A673 (cell line): ENCODE measurements at regions not wholly inside any gene's neighbourhood (a gene's known extent, or its start where the extent isn't known, plus 50 kb on each side); places are given as distances from the start of the nearest gene placed in this dataset.

ENCODE experiments used
- BruUV-seq: library from RNA; stranded (reverse); fragments of 400-500 nt; replicated peaks from 2 replicates; lab custom pipeline; 2021; lab: Mats Ljungman, UMichigan
- CTCF ChIA-PET: fragments of 300-600 bp; sonication (Branson Sonifier 250); formaldehyde crosslinking; loops from one replicate; lab custom pipeline; 2022; ENCODE audit warnings: antibody characterized with exemption; lab: Charles Lee
- POLR2A ChIA-PET: fragments of 300-600 bp; sonication (Branson Sonifier 250); formaldehyde crosslinking; loops from one replicate; lab custom pipeline; 2022; ENCODE audit warnings: antibody characterized with exemption; ENCODE audit not compliant: low non-redundant PET; lab: Charles Lee
- DNase-seq: peaks from one replicate; pipeline ENCODE4 v3.0.0-alpha.2; 2015; ENCODE audit warnings: low spot score
- H3K27ac ChIP-seq: fragments of 200-600 bp; sonication (generic); 2 replicates; pipeline ENCODE4 v1.5.1; 2016; ENCODE audit warnings: mixed run types, low read depth, mild to moderate bottlenecking, mixed read lengths, antibody characterized with exemption, low read length; ENCODE audit not compliant: poor library complexity, severe bottlenecking
- H3K27me3 ChIP-seq: fragments of 200-600 bp; sonication (generic); replicated peaks from 2 replicates; pipeline ENCODE4 v1.6.1; 2017; ENCODE audit warnings: mixed run types, low read depth, mild to moderate bottlenecking, mixed read lengths, antibody characterized with exemption, low read length; ENCODE audit not compliant: insufficient read depth, poor library complexity
- H3K36me3 ChIP-seq: fragments of 200-600 bp; sonication (generic); 2 replicates; pipeline ENCODE4 v1.6.1; 2016; ENCODE audit warnings: mixed run types, mild to moderate bottlenecking, mixed read lengths, antibody characterized with exemption, low read length; ENCODE audit not compliant: insufficient read depth, poor library complexity, severe bottlenecking
- H3K4me1 ChIP-seq: fragments of 200-600 bp; sonication (generic); 2 replicates; pipeline ENCODE4 v1.6.1; 2017; ENCODE audit warnings: mixed run types, mild to moderate bottlenecking, mixed read lengths, antibody characterized with exemption, low read length; ENCODE audit not compliant: insufficient read depth, poor library complexity, severe bottlenecking
- H3K4me3 ChIP-seq: fragments of 200-600 bp; sonication (generic); 2 replicates; pipeline ENCODE4 v1.5.1; 2016; ENCODE audit warnings: low read depth, mixed run types, mild to moderate bottlenecking, mixed read lengths, low read length; ENCODE audit not compliant: poor library complexity, severe bottlenecking
- H3K9me3 ChIP-seq: fragments of 200-600 bp; sonication (generic); 2 replicates; pipeline ENCODE4 v1.6.1; 2016; ENCODE audit warnings: mixed run types, low read depth, mild to moderate bottlenecking, mixed read lengths, antibody characterized with exemption, low read length; ENCODE audit not compliant: poor library complexity, severe bottlenecking
- CTCF ChIP-seq: fragments of 300-800, 200-600 bp; sonication (generic); conservative IDR thresholded peaks from 2 replicates; pipeline ENCODE4 v1.5.1; 2017; ENCODE audit warnings: low read depth, mild to moderate bottlenecking, antibody characterized with exemption, low read length, moderate library complexity, mixed read lengths
- EZH2 ChIP-seq: fragments of 200-600 bp; sonication (generic); IDR thresholded peaks from 2 replicates; pipeline ENCODE4 v1.6.1; 2017; ENCODE audit warnings: borderline replicate concordance, low read depth, mild to moderate bottlenecking, mixed read lengths, antibody characterized with exemption, low read length; ENCODE audit not compliant: poor library complexity, severe bottlenecking
- intact Hi-C: fragments of 100-400 bp; cut with micrococcal nuclease; formaldehyde crosslinking; loops from one replicate; pipeline ENCODE4 v1.10.0; 2022; ENCODE audit not compliant: unreplicated experiment

- H3K9me3 ChIP-seq = peaks cover 9% of the 10 kb centered on the region
- ChIA-PET CTCF (no interaction called here), POLR2A (no interaction called here)
- H3K4me1 ChIP-seq = no peaks in the 10 kb centered on the region
- H3K36me3 ChIP-seq = no peaks in the 10 kb centered on the region
- DNase-seq = no peak
- no peaks in the 10 kb centered on the region for H3K27me3 ChIP-seq
- intact Hi-C loops = no loop called here
- no peak overlapping the region for H3K4me3 ChIP-seq
- TF ChIP-seq CTCF (no peak), EZH2 (no peak)
- no TSS peak for BruUV-seq
- H3K27ac ChIP-seq = no peak overlapping the region
These were observed 129.9 kb upstream of the CHST9 start for GRCh38 chr18:27314996-27315395.

- CTCF ChIA-PET = no interaction called here
These were observed 128.6 kb upstream of the CHST9 start for GRCh38 chr18:27313678-27314077.

GRCh38 chr18:27312853-27313252 is 127.7 kb upstream of the CHST9 start:
- Histone ChIP-seq H3K27ac (no peak overlapping the region), H3K36me3 (no peaks in the 10 kb centered on the region), H3K9me3 (no peaks in the 10 kb centered on the region), H3K27me3 (no peaks in the 10 kb centered on the region), H3K4me3 (no peak overlapping the region), H3K4me1 (no peaks in the 10 kb centered on the region)
- intact Hi-C loops = no loop called here
- ChIA-PET CTCF (no interaction called here), POLR2A (no interaction called here)
- DNase-seq = no peak
- TF ChIP-seq EZH2 = no peak
- no peak for TF ChIP-seq CTCF
- no TSS peak for BruUV-seq

More at GRCh38 chr18:27313678-27314077, 128.6 kb upstream of the CHST9 start:
- intact Hi-C loops = no loop called here
- Histone ChIP-seq H3K27me3 (no peaks in the 10 kb centered on the region), H3K27ac (no peak overlapping the region), H3K9me3 (no peaks in the 10 kb centered on the region), H3K4me1 (no peaks in the 10 kb centered on the region), H3K4me3 (no peak overlapping the region), H3K36me3 (no peaks in the 10 kb centered on the region)
- DNase-seq = no peak
- POLR2A ChIA-PET = no interaction called here
- TF ChIP-seq CTCF (no peak), EZH2 (no peak)
- BruUV-seq = no TSS peak
